ENCODE measurements at regions not wholly inside any gene's neighbourhood (a gene's known extent, or its start where the extent isn't known, plus 50 kb on each side); places are given as distances from the start of the nearest gene placed in this dataset.

DNA sequence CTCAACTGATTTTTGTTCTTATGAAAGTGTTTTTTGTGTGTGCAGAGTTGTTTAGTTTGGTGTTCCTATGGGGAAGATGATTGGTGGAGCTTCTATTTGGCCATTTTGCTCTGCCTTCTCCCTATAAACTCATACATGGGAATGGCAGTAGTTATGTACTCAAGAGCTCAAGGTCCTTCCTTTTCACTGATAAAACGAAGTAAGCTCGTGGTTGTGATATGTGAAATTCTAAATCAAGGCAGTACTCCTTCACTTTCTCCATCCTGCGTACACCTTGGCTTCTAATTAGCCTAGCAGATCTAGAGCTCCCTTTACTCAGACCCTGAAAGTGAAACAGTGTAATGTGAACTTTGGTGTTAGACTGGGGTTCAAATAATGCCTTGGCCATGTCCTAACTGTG, 159.3 kb upstream of the TNC start:
- TF ChIP-seq, protein P1, sequence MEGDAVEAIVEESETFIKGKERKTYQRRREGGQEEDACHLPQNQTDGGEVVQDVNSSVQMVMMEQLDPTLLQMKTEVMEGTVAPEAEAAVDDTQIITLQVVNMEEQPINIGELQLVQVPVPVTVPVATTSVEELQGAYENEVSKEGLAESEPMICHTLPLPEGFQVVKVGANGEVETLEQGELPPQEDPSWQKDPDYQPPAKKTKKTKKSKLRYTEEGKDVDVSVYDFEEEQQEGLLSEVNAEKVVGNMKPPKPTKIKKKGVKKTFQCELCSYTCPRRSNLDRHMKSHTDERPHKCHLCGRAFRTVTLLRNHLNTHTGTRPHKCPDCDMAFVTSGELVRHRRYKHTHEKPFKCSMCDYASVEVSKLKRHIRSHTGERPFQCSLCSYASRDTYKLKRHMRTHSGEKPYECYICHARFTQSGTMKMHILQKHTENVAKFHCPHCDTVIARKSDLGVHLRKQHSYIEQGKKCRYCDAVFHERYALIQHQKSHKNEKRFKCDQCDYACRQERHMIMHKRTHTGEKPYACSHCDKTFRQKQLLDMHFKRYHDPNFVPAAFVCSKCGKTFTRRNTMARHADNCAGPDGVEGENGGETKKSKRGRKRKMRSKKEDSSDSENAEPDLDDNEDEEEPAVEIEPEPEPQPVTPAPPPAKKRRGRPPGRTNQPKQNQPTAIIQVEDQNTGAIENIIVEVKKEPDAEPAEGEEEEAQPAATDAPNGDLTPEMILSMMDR (IDR thresholded peaks at IDR 0.05; ENCODE audit: low read depth, low read length, missing input control), result no peak
- TF ChIP-seq SP1 (IDR thresholded peaks at IDR 0.05) (no peak), HNF4G (IDR thresholded peaks at IDR 0.05) (no peak), RXRA (IDR thresholded peaks at IDR 0.05) (no peak)
- TF ChIP-seq, protein P2, sequence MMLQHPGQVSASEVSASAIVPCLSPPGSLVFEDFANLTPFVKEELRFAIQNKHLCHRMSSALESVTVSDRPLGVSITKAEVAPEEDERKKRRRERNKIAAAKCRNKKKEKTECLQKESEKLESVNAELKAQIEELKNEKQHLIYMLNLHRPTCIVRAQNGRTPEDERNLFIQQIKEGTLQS (IDR thresholded peaks at IDR 0.05), result no peak

Measured in liver (tissue), 3 donors.